HepG2 (cell line): ENCODE measurements at regions not wholly inside any gene's neighbourhood (a gene's known extent, or its start where the extent isn't known, plus 50 kb on each side); places are given as distances from the start of the nearest gene placed in this dataset.
"Not testable (repeated sequence)": the region's sequence is repeated elsewhere in the genome, so short reads cannot be mapped to it uniquely, and the experiment has no call there.

ENCODE experiments used
- ATAC-seq: fragments of 200-7000 bp; cut with Tn5 transposase; 3 replicates; pipeline ENCODE4 v1.9.1; 2020; ENCODE audit warnings: mild to moderate bottlenecking, moderate library complexity
- BruUV-seq: library from RNA; stranded (reverse); fragments of 400-500 nt; replicated peaks from 2 replicates; lab custom pipeline; 2021; lab: Mats Ljungman, UMichigan
- CTCF ChIA-PET: fragments of 300-600 bp; formaldehyde crosslinking; extraction: SDS; loops from one replicate; lab custom pipeline; 2021; ENCODE audit warnings: low total read pairs, inconsistent platforms, low intra/inter-chr PET ratio; lab: Yijun Ruan, JAX
- POLR2A ChIA-PET: fragments of 350-600 bp; sonication (Branson Sonifier 250); formaldehyde crosslinking; loops from one replicate; lab custom pipeline; 2020; ENCODE audit warnings: antibody characterized with exemption, inconsistent platforms; lab: Yijun Ruan, JAX
- DNase-seq: peaks from one replicate; pipeline ENCODE4 v3.0.0-alpha.2; 2015; ENCODE audit warnings: low spot score
- FAIRE-seq: peaks from 3 replicates; lab custom pipeline; 2011; peaks lifted over from hg19 to GRCh38; lab: Jason Lieb, UNC
- H2AFZ ChIP-seq: one replicate; pipeline ENCODE4 v1.6.1; 2011; ENCODE audit warnings: low read length, inconsistent platforms
- H3K27ac ChIP-seq: fragments of 300-600 bp; 3 replicates; pipeline ENCODE4 v1.8.0; 2011; ENCODE audit warnings: mixed run types, mild to moderate bottlenecking, mixed read lengths, low read length, inconsistent platforms; ENCODE audit not compliant: insufficient read depth; ENCODE audit errors: extremely low read length
- H3K27me3 ChIP-seq, 2 experiments: fragments of 200-600 bp in 1 of 2; 2 replicates in 1 of 2; 3 replicates in 1 of 2; pipeline versions ENCODE4 v1.6.0 to v1.8.0; 2011; ENCODE audit warnings: low read length in 2 of 2, mild to moderate bottlenecking in 2 of 2, moderate library complexity in 2 of 2, inconsistent platforms in 1 of 2; ENCODE audit not compliant: insufficient read depth in 2 of 2, control insufficient read depth in 1 of 2
- H3K36me3 ChIP-seq, 2 experiments: fragments of 200-600 bp in 1 of 2; replicated peaks in 1 of 2; 2 replicates in 1 of 2; 3 replicates in 1 of 2; pipeline versions ENCODE4 v1.5.1 to v1.8.0; 2011; ENCODE audit warnings: low read length in 2 of 2, inconsistent platforms in 1 of 2; ENCODE audit not compliant: insufficient read depth in 2 of 2, control insufficient read depth in 1 of 2
- H3K4me1 ChIP-seq: 2 replicates; pipeline ENCODE4 v1.5.1; 2012; ENCODE audit warnings: low read length, inconsistent platforms; ENCODE audit not compliant: insufficient read depth
- H3K4me2 ChIP-seq: 2 replicates; pipeline ENCODE4 v1.6.0; 2011; ENCODE audit warnings: low read depth, low read length, inconsistent platforms
- H3K4me3 ChIP-seq, 3 experiments: fragments of 200-600 bp in 1 of 3; sonication (generic), shearing (Covaris generic) in 1 of 3; replicated peaks in 1 of 3; 2 replicates each; pipeline ENCODE4 v1.5.1; 2011 to 2016; ENCODE audit warnings: low read length in 3 of 3, inconsistent platforms in 2 of 3, low read depth in 2 of 3, mild to moderate bottlenecking in 2 of 3, control low read depth in 1 of 3, mixed read lengths in 1 of 3; ENCODE audit not compliant: insufficient read depth in 1 of 3
- H3K79me2 ChIP-seq: one replicate; pipeline ENCODE4 v1.6.1; 2011; ENCODE audit warnings: low read length, inconsistent platforms; ENCODE audit not compliant: insufficient read depth
- H3K9ac ChIP-seq: 2 replicates; pipeline ENCODE4 v1.6.0; 2011; ENCODE audit warnings: mild to moderate bottlenecking, low read depth, low read length, inconsistent platforms; ENCODE audit not compliant: insufficient read depth
- H3K9me3 ChIP-seq: 2 replicates; pipeline ENCODE4 v1.5.1; 2012; ENCODE audit warnings: mild to moderate bottlenecking, low read length
- H4K20me1 ChIP-seq: 2 replicates; pipeline ENCODE4 v1.6.0; 2011; ENCODE audit warnings: inconsistent platforms, mild to moderate bottlenecking, low read length, moderate library complexity; ENCODE audit not compliant: insufficient read depth
- WGBS: methylation state at CpG from one replicate; pipeline ENCODE4 v1.1.6; 2017; ENCODE audit warnings: low lambda C conversion rate; 5-methylcytosine and 5-hydroxymethylcytosine counted together
- in situ Hi-C: cut with HindIII; loops from 2 replicates; pipeline ENCODE4 v1.10.0; 2017; ENCODE audit warnings: low pct_unique_long_range_greater_than_20kb; ENCODE audit not compliant: extremely low pct_ligation_motif_present
- intact Hi-C: fragments of 100-400 bp; cut with micrococcal nuclease; formaldehyde crosslinking; loops from one replicate; pipeline ENCODE4 v1.10.0; 2022; ENCODE audit not compliant: unreplicated experiment

DNA sequence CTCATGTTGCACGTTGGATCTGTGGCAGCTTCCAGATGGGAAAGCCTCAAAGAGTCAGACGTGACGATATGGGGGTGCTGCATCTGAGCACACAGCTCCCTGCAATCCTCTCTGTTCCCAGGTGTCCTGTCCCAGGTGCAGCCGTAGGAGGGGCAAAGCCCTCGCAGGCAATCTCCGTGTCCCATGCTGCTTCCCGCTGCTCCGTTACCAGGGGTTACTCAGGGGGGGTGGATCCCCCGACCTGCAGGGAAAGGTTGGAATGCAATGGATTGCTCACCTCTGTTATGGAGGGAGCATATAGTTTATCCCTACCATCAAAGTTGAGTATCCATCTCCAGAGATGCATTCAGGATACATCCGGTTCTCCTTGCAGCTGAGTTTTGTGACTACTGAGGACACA is 476.1 kb downstream of the GOLGA6L6 start:
- H3K4me2 ChIP-seq, H3K9me3 ChIP-seq, in situ Hi-C loops, CTCF ChIA-PET, H4K20me1 ChIP-seq, POLR2A ChIA-PET, H3K27ac ChIP-seq, DNase-seq, ATAC-seq, H3K79me2 ChIP-seq, H2AFZ ChIP-seq, BruUV-seq, H3K36me3 ChIP-seq, H3K27me3 ChIP-seq, H3K4me1 ChIP-seq, H3K9ac ChIP-seq, H3K4me3 ChIP-seq, intact Hi-C loops, FAIRE-seq: not testable (repeated sequence)
- WGBS = 0% methylated on average over 2 of the region's 10 CpGs

DNA sequence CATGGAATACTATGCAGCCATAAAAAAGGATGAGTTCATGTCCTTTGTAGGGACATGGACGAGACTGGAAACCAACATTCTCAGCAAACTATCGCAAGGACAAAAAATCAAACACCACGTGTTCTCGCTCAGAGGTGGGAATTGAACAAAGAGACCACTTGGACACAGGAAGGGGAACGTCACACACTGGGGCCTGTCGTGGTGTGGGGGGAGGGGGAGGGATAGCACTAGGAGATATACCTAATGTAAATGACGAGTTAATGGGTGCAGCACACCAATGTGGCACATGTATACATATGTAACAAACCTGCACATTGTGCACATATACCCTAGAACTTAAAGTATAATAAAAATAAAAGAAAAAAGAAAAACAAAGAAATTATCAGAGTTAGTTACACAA is 478.4 kb downstream of the GOLGA6L6 start:
- CTCF ChIA-PET, BruUV-seq, H3K4me2 ChIP-seq, H3K36me3 ChIP-seq, FAIRE-seq, H3K9me3 ChIP-seq, DNase-seq, H4K20me1 ChIP-seq, POLR2A ChIA-PET, H3K27me3 ChIP-seq, H3K27ac ChIP-seq, intact Hi-C loops, H3K4me3 ChIP-seq, ATAC-seq, H3K4me1 ChIP-seq, H3K79me2 ChIP-seq, H3K9ac ChIP-seq, H2AFZ ChIP-seq, in situ Hi-C loops: not testable (repeated sequence)
- WGBS = 5% methylated on average over 7 of the region's 7 CpGs

DNA sequence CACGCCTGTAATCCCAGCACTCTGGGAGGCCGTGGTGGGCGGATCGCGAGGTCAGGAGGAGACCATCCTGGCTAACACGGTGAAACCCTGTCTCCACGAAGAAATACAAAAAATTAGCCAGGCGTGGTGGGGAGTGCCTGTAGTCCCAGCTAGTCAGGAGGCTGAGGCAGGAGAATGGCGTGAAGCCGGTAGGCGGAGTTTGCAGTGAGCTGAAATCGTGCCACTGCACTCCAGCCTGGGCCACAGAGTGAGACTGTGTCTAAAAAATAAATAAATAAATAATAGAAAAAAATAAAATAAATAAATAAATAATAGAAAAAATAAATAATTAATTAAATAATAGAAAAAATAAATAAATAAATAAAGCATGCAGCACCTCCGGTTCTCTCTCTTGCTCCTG is 480.8 kb downstream of the GOLGA6L6 start:
- not testable (repeated sequence) for FAIRE-seq, BruUV-seq

DNA sequence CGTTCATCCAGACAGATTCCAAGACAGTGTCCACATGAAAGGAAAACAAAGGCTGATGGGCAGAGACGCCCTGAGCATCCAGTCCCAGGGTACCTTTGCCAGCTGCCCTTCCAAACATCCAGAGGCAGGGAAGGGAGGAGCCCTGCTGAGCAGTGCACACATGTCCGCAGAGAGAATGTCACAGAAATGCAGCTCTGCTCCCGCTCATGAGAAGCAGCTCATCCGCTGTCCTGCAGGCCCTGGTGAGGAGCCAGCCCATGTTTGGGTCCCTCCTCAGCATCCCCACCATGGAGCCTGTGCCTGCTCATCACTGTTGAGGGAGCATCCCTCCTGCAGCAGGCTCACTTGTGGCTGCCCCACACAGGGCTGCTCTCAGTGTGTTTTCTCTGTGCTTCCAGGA is 484.7 kb downstream of the GOLGA6L6 start:
- intact Hi-C loops, POLR2A ChIA-PET, H4K20me1 ChIP-seq, ATAC-seq, H3K4me2 ChIP-seq, in situ Hi-C loops, H3K4me3 ChIP-seq, H3K27me3 ChIP-seq, DNase-seq, H3K9me3 ChIP-seq, H3K27ac ChIP-seq, H3K9ac ChIP-seq, H2AFZ ChIP-seq, H3K79me2 ChIP-seq, CTCF ChIA-PET, BruUV-seq, H3K4me1 ChIP-seq, FAIRE-seq, H3K36me3 ChIP-seq: not testable (repeated sequence)
- 6% methylated on average over 4 of the region's 5 CpGs for WGBS

More for the DNA sequence above, 480.8 kb downstream of the GOLGA6L6 start:
- H4K20me1 ChIP-seq, H3K9ac ChIP-seq, H3K27me3 ChIP-seq, intact Hi-C loops, H3K9me3 ChIP-seq, H3K4me1 ChIP-seq, H3K36me3 ChIP-seq, ATAC-seq, H3K4me2 ChIP-seq, in situ Hi-C loops, H2AFZ ChIP-seq, DNase-seq, H3K27ac ChIP-seq, H3K79me2 ChIP-seq, POLR2A ChIA-PET, CTCF ChIA-PET, H3K4me3 ChIP-seq: not testable (repeated sequence)
- 48% methylated on average over 7 of the region's 13 CpGs for WGBS
